ENCODE measurements at regions not wholly inside any gene's neighbourhood (a gene's known extent, or its start where the extent isn't known, plus 50 kb on each side); places are given as distances from the start of the nearest gene placed in this dataset.

DNA sequence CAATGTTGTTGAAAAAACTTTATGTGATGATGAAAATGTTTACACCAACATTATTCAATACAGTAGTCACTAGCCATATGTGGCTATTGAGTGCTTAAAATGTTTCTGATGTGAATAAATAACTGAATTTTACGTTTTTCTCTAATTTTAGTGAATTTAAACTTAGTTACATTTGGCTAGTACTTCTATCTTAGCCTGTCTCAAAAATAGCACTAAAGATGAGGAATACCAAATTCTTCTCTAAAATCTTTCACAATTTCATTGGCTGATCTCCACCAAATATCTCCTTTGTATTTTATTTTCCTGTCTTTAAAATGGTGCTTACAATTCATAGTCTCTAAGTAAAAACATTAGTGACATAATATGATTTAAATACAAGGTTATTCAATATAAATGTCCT lies 83.7 kb upstream of the RND3 start:
- DNase-seq, result no peak

DNA sequence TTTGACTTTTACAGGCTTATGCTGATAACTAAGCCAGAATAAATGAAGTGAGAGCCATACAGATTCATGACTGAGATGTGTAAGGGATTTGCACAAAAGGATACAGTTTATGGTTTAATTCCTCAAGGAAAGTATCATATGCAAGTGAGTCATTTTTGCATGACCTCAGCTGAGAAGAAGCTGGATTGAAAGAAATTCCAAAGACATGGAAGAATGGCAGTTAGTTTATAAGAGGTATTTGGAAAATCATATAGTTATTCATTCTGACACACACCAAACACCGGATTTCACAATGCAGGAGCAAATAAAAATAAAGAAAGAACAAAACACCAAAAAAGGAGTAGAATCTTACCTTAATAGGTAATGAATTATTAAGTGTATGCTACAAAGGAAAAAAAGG lies 83.2 kb upstream of the RND3 start:
- DNase-seq, result no peak

DNA sequence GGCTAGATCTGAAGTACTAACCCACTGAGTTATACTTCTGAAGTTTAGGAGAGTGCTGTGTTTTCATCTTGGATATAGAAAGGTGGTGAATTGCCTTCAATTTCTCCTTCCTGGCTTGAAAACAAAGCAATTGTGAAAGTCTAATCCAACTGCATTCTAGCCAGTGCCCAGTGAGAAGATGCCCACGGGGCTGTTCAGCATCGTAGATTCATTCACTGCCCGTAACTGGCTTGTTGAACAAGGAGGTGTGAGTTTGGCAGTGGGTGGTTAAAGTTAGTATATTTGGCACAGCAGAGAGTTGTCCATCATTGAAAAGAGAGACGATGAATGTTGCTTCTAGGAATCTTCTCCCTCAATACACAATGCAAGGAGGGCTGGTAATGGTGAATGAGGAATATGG lies 82.3 kb upstream of the RND3 start:
- DNase-seq, result no peak

DNA sequence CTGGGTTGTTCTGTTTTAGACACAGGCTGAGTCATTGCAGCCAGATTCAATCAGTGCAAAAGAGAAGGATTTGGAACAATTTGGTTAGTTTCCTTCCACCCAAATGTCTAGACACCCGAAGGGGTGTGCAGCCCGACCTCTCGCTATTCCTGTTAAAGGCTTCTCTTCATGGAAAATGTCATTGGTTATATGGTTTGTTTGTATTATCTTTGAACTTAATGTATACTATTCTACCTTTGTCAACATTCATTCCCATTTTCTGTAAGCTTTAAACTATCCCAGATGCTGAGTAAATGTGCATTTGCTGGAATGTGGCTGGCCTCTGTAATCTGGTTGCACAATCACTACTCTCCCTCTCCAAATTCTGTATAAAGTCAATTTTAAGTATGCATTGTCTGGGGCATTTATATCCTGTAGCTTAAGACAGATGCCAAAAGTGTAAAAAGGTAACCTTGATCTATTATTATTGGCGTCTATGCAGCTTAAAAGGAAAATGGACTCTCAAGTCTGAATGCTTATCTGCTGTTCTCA lies 80.4 kb upstream of the RND3 start:
- no peak for DNase-seq

DNA sequence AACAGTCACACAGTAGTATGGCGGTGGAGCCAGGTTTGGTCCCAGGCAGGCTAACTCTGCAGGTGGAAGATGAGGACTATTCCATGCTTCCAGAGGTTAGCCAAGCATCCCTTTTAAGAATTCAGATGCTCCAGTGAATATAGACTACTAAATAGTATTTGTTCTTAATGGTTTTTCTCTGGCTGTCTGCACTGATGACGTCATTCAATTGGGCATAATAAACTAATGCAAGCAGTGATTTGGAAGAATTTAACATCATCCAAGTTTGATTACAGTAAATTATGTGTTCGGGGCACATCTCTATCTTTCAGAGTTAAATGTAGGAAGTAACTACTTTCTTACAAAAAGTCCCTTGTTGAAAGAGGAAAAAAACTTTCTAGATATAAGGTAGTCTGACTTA lies 78.8 kb upstream of the RND3 start:
- no peak for DNase-seq

DNA sequence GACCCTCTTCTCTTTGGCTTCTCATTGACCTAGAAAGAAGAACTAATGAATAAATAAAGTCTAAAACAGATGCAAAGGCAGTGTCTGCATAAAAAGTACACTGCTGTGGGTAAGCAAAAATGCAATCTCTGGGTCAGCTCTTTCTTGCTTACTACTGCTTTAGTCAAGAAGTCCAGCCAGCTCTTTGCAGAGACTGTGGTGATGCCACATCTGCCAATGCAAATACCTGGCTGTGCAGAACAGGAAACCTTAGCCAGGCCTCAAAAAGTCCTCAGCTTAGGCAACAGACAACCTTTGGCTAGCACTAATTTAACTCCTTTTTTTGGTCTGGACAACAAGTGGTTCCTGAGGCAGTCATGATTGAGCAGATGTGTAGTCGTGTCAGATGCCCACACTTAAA lies 73.6 kb upstream of the RND3 start:
- DNase-seq, result no peak

DNA sequence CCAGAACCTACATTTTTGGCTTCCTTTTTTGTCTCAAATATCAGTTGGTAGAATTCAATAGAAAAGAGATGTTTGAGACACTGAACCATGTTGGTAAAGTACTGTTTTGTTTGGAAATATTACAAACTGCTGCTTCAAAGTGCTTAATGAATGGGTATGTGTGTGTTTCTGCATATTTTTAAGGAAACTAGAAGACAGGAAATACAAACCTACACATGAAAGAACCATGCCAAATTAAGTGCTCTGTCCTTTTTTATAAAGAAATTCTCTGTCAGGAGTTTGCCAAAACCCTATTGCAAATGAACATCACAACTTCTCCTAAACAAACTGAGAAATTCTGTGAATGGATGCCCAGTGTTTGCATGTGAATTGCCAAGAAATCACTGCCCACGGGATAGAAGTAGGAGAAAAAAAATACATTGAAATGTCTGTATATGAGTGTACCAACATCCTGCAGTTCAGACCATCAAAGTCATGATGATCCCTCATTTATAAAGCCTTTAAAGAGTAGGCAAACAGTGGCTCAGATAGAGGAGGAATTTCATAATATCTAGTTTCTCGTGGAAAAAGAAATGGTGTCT lies 69.6 kb upstream of the RND3 start:
- no peak for DNase-seq

DNA sequence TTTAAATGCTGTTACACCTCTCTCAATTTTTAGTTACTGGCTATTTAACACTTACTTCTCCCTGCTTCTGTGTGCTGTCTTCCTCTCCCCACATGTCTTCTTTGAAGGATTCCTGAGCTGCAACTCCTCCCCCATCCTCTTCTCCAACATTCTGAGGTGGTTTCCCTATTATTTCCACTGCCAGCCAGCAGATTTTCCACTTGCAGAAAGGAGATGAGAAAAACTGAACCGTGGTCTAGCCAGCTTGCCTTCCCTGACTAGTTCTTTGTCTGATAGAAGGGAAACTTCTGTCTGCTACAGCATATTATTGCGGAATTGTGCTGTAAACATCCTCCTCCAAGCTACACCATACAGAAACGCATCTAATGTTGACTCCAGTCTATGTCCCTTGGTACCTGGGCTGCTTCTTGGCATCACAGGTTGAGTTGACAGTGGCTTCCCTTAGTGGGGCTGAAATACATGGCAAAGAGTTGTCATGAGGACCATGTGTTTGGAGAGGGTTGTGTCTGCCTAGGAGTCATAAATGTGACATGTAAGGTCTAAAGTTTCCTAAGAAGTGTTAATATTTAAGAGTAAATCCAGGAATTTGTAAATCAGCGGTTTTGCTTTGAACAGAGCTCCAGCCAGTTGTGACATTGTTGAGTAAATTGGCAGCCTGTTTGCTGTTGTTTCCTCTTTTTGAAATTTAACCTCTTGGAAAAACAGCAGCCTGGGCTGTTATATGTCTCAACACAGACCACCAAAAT lies 68.3 kb upstream of the RND3 start:
- no peak for DNase-seq

DNA sequence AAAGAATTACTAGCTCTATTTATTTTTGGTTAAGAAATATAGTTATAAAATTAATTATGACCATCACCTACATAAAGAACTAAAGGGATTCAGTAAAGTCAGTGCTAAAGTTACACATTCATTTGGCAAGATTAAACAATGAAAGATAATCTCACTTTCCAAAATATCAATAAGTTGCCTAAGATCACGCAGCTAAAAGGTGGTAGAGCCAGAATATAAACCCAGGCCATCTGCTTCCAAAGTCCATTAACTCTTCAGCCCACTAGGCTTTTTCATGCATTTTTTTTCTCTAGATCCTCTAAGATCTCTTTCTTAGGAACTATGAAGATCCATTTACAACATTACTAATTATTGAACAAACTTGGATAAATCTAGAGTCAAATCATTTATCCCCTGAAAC lies 66.6 kb upstream of the RND3 start:
- no peak for DNase-seq

DNA sequence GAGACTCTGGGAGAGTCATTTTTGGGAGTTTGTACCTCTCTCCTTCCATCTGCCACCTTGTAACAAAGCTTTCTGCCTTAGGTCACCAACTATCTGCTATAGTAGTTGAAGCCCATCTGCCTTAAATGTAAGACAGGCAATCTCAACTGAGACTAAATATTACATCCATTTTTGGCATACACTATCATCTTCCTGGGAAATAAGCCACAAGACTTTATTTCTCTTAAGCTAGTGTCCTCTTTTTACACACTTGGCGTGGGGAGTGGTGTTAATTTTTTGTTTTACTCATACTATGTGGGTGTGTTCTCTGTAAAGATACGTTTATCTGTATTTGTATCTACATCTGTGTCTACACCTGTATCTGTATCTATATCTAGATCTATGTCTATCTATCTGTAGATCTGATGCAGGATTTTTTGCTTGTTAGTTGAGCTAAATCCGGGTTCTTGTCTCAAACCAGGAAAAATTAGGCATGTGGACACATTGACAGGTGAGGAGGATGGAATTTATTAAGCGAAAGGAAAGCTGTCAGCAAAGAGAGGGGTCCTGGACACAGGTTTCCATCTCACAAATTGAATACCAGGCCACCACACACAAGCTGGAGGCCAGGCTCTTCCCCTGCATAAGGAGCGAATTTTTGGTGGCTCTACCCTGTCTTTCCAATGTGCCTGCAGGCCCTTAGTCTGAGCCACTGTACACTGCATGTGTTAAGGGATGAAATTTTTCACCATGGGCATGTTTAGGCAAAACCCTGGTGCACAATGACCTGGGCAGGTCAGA lies 64.8 kb upstream of the RND3 start:
- no peak for DNase-seq

DNA sequence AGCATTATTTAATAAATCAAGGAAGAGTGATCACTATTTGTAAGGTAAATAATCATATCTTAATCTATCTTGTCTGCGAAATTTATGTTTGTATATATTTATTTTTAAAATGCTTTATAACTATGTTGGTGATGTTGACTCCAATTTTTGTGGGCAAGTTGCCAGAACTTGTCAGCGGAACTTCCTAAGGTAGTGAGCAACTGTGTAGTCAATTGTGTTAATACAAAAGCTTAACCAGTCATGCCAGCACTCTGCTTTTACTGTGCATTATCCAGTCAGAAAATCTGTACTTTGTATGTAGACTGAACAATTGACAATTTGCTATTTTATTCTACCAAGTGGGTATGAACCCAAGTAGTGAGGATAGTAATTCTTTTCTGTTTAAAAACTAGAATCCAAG lies 61.9 kb upstream of the RND3 start:
- DNase-seq, result no peak

DNA sequence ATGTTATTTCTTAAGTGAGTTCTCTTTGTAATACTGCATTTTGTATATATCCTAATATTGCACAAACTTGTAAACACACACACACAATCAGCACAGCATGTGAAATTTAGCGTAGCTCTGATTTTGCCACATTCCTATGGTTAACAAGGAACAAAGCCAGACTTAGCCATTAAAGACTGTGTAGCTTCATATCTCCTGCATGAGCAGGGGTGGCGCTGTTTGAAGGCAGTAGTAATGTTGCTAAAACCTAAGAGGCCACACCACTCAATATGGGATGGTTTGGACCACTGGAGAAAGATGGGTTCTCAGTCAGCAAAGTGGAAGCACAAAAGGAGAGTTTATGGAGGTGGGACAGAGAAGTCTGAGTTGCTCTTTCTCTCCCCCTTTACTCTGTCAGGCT lies 61.1 kb upstream of the RND3 start:
- peak; percentile 21 to 28 for DNase-seq

DNA sequence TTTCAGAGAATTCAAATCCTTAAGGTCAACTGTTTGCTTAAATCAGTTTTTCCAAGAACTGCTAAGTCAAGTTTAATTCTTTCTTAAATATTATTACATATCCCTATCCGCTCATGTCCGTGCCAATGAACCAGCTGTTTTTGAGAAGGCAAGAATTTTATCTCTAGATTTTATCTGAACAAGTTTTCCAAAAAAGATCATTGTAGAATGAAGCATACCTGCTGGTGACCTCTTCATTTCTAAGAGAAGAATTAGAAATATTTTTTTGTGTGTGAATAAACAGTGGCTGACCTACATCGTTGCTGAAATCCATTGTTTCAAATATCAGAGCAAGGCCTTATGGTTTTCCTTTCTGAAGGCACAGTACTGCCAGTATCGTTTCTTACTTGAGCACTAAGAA lies 58.4 kb upstream of the RND3 start:
- DNase-seq, result no peak

DNA sequence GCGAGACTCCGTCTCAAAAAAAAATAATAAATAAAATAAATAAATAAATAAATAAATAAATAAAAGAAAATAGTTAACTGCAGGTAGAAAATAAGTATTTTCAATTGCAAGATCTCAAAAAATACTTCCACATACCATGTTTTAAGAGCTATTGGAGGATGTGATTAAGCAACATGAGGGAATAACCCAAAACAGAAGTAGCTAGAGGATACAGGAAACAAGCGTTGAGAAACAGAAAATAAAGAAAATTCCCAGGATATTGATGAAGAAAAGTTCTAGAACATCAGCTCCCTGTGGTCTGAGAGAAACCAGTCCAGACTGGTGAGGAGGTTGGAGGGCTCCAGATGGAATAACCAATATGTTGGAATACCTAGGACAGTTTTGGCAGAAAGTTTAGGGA lies 57.3 kb upstream of the RND3 start:
- no peak for DNase-seq

DNA sequence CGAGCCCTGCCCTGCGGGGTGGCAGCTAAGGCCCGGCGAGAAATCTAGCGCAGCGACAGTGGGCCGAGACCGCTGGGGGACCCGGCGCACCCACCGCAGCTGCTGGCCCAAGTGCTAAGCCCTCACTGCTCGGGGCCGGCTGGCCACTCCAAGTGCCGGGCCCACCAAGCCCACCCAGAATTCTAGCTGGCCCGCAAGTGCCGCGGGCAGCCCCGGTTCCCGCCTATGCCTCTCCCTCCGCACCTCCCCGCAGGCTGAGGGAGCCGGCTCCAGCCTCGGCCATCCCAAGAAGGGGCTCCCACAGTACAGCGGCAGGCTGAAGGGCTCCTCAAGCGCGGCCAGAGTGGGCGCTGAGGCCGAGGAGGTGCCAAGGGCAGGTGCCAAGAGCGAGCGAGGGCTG lies 55.2 kb upstream of the RND3 start:
- no peak for DNase-seq

DNA sequence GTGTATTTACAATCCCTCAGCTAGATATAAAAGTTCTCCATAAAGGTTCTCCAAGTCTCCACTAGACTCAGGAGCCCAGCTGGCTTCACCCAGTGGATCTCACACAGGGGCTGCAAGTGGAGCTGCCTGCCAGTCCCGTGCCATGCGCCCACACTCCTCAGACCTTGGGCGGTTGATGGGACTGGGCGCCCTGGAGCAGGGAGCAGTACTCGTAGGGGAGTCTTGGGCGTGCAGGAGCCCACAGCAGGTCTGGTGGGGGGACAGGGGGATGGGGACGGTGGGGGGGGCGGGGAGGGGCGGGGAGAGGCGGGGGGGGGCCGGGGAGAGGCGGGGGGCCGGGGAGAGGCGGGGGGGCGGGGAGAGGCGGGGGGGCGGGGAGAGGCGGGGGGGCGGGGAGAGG lies 54.7 kb upstream of the RND3 start:
- DNase-seq, result no peak

DNA sequence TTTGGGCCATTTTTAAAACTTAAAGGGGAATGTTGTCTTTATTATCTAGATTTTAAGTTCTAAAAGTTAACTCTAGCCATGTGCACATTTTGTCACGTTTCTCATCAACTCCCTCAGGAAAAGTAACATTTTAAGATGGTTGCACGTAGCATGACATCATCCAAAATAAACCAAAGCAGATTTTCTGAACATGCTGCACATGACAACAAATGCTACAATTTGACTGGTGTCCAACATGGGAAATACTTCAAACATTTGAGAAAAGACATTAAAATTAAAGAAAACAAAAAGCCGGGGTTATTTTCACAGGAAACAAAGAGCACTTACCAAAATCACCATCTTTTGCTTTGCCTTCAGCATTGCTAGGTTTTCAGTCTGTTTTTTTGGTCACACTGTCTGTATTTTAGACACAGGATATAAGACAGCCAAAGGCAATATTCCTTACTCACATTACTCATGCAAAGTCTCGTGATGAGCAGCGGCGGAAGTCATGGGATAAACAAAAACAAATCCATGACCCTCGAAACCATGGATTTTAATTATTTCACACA lies 51.3 kb upstream of the RND3 start:
- DNase-seq, result no peak

All from NCI-H526 (cell line).